ENCODE measurements at regions not wholly inside any gene's neighbourhood (a gene's known extent, or its start where the extent isn't known, plus 50 kb on each side); places are given as distances from the start of the nearest gene placed in this dataset.

- TF ChIP-seq CTCF (IDR thresholded peaks at IDR 0.05) (no peak), POLR2A (IDR thresholded peaks at IDR 0.05) (no peak)
Measured at GRCh38 chr17:6936370-6937028, 59.4 kb upstream of the ALOX12 start.

Data from right lobe of liver (tissue), 4 donors.